Ascending aorta (tissue), 2 donors: ENCODE measurements at regions not wholly inside any gene's neighbourhood (a gene's known extent, or its start where the extent isn't known, plus 50 kb on each side); places are given as distances from the start of the nearest gene placed in this dataset.

Experiments
- DNase-seq, 2 donors: peaks; one replicate each; pipeline ENCODE4 v3.0.0-alpha.2; 2019; ENCODE audit warnings: low spot score in 2 of 2
- H3K27ac ChIP-seq, 2 donors: fragments of 200-600 bp; sonication (generic); one replicate each; pipeline ENCODE4 v1.5.1; 2016 to 2017; ENCODE audit warnings: mild to moderate bottlenecking in 1 of 2
- H3K27me3 ChIP-seq: fragments of 200-600 bp; sonication (generic); one replicate; pipeline ENCODE4 v1.5.1; 2017
- H3K36me3 ChIP-seq, 2 donors: fragments of 200-600 bp; sonication (generic); one replicate each; pipeline ENCODE4 v1.5.1; 2016
- H3K4me1 ChIP-seq, 2 donors: fragments of 200-600 bp; sonication (generic); one replicate each; pipeline ENCODE4 v1.5.1; 2016 to 2017; ENCODE audit warnings: mild to moderate bottlenecking in 1 of 2
- H3K4me3 ChIP-seq, 2 donors: fragments of 200-600 bp; sonication (generic); one replicate each; pipeline ENCODE4 v1.5.1; 2016 to 2017; ENCODE audit warnings: mild to moderate bottlenecking in 1 of 2
- H3K9me3 ChIP-seq, 2 donors: fragments of 200-600 bp; sonication (generic); one replicate each; pipeline ENCODE4 v1.5.1; 2016
- intact Hi-C: fragments of 100-400 bp; cut with DNase I; formaldehyde crosslinking; loops from one replicate; pipeline ENCODE4 v1.15.1; 2023
- TF ChIP-seq, protein P1 (sequence below), 3 experiments: fragments of 200-600 bp in 2 of 3; fragments of 450-650 bp in 1 of 3; sonication (generic) in 2 of 3; IDR thresholded peaks; one replicate each; pipeline ENCODE4 v1.5.1; 2016 to 2019; ENCODE audit warnings: antibody characterized with exemption in 3 of 3, mild to moderate bottlenecking in 1 of 3, moderate library complexity in 1 of 3

DNA sequence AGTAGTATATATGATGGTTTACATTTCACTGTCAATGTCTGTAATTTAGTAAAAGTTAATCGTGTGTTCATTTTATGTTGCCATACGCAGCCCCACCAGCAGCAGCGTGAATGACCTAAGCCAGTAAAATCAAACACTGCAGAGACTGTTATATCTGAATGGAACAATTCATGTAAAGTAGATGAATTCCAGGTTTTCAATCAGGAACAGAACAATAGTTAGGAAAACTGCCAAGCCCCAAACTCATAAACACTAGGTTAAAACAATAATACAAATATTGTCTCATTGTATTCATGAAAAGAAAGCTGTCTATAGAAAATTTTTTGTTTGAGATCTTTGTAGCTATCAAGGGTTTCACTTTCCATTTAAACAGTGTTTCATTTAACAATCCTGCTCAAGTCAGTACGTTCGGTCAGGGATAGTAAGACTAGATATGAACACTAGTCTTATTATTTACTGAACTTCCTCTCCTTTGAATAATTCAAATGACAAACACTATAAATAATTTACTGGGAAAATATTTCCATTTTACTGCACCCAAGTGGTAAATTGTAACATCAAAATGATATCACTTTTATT lies 256.8 kb upstream of the FLRT2 start:
- intact Hi-C loops, result no loop called here
- TF ChIP-seq, protein P1, sequence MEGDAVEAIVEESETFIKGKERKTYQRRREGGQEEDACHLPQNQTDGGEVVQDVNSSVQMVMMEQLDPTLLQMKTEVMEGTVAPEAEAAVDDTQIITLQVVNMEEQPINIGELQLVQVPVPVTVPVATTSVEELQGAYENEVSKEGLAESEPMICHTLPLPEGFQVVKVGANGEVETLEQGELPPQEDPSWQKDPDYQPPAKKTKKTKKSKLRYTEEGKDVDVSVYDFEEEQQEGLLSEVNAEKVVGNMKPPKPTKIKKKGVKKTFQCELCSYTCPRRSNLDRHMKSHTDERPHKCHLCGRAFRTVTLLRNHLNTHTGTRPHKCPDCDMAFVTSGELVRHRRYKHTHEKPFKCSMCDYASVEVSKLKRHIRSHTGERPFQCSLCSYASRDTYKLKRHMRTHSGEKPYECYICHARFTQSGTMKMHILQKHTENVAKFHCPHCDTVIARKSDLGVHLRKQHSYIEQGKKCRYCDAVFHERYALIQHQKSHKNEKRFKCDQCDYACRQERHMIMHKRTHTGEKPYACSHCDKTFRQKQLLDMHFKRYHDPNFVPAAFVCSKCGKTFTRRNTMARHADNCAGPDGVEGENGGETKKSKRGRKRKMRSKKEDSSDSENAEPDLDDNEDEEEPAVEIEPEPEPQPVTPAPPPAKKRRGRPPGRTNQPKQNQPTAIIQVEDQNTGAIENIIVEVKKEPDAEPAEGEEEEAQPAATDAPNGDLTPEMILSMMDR (IDR thresholded peaks at IDR 0.05), result no peak

DNA sequence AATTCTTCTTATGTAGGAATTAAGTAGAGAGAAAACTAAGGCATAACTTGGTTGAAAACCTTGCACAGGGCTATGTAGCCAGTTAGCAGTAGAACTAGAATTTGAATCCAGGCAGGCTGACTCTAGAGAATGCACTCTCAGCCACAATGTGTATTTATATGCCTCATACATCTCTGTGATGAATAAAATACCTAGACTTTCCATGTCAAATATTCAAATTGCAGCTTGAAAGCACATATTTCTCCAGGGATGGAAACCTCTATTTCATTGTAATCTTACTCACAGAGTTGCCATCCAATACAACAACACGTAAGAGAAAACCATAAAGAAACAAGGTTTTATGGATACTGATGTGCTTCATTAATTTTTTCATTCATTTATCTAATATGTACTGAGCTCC lies 256.0 kb upstream of the FLRT2 start:
- TF ChIP-seq, protein P1 (IDR thresholded peaks at IDR 0.05), result no peak
- Histone ChIP-seq H3K27me3 (no peaks in the 10 kb centered on the region), H3K4me3 (no peak overlapping the region), H3K36me3 (no peaks in the 10 kb centered on the region), H3K27ac (no peak overlapping the region), H3K9me3 (no peaks in the 10 kb centered on the region), H3K4me1 (no peaks in the 10 kb centered on the region)
- DNase-seq, result no peak
- intact Hi-C loops, result no loop called here

More for the DNA sequence above, 256.8 kb upstream of the FLRT2 start:
- Histone ChIP-seq H3K9me3 (no peaks in the 10 kb centered on the region), H3K4me1 (no peaks in the 10 kb centered on the region), H3K27me3 (no peaks in the 10 kb centered on the region), H3K36me3 (no peaks in the 10 kb centered on the region), H3K27ac (no peak overlapping the region), H3K4me3 (no peak overlapping the region)
- no peak for DNase-seq

DNA sequence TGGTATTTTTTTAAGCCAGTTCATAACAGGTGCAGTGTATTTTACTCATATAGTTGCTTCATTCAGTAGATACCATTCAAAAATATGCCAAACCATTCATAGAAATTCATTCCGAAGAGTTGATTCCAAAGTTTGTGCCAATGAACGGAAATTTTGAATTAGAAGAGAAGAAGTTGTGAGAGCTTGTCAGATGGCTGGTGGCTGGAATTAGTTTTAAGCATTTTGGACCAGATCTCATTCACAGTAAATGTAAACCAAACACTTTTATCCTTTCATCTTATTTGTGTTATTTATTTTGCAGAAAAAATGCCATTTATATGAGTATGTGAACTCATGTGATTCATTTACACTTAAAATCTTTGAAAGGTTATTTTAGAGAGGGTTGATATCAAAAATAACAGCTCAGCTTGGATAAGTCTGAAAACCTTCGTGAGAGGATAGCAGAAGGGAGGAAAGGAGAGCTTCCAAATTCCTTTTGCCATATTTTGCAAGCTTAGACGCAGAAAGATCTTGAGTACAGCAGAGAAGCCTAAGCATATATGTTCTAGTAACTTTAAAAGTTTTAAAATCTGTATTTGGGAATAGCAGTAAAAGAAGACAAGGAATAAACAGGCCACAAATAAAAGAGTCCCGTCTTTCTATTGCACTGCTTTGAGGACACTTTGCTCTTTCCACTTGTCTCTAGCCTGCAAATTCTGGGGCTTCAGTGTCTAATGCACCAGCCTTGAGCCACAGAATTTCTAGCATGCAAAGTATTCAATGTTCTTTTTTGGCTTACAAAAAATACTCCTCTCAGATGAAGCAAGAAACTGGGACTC lies 253.6 kb upstream of the FLRT2 start:
- no peaks in the 10 kb centered on the region for H3K36me3 ChIP-seq
- intact Hi-C loops, result loop anchor here (5.0 kb wide), 1 partner anchor 256 kb away; the partner anchor contains the start of gene FLRT2
- H3K9me3 ChIP-seq, result no peaks in the 10 kb centered on the region
- H3K27ac ChIP-seq, result no peak overlapping the region
- no peaks in the 10 kb centered on the region for H3K4me1 ChIP-seq
- DNase-seq, result no peak
- TF ChIP-seq, protein P1 (IDR thresholded peaks at IDR 0.05), result no peak
- H3K27me3 ChIP-seq, result no peaks in the 10 kb centered on the region
- H3K4me3 ChIP-seq, result no peak overlapping the region

DNA sequence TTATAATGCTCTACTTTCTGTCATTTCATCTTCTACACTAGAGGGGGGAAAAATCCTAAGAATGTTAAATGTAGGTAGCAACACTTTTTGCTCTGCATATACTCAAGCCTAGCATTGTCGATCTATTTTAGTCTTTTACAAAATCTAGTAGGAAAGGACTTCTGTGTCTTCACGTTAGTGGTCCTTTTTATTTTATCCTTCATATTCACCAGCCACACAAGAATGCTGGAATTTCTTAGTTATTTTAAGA lies 253.0 kb upstream of the FLRT2 start:
- no peak for DNase-seq
- intact Hi-C loops, result loop anchor here (5.0 kb wide), 1 partner anchor 255 kb away; the partner anchor contains the start of gene FLRT2
- TF ChIP-seq, protein P1 (IDR thresholded peaks at IDR 0.05), result no peak
- no peaks in the 10 kb centered on the region for H3K27me3 ChIP-seq
- H3K27ac ChIP-seq, result no peak overlapping the region
- no peaks in the 10 kb centered on the region for H3K4me1 ChIP-seq
- H3K4me3 ChIP-seq, result no peak overlapping the region
- no peaks in the 10 kb centered on the region for H3K9me3 ChIP-seq
- no peaks in the 10 kb centered on the region for H3K36me3 ChIP-seq

DNA sequence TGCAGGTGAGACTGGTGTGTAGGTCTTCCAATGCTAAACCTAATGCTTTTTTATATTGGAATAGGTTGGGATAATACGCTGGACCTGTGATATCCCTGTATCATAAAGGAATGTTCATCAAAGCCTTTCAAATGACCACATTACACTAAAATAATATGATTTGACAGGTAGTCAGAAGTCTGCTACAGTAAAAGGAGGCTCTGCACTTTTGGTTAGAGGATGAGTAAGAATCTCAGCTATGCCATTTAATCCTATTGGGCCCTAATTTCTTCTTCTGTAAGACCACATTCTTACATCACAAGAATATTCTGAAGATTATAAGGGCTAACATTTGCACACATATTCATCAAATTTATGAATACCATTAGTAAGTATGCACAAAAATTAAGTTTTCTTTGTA lies 250.5 kb upstream of the FLRT2 start:
- no peak overlapping the region for H3K27ac ChIP-seq
- H3K4me1 ChIP-seq, result no peaks in the 10 kb centered on the region
- TF ChIP-seq, protein P1 (IDR thresholded peaks at IDR 0.05), result no peak
- H3K4me3 ChIP-seq, result no peak overlapping the region
- intact Hi-C loops, result loop anchor here (5.0 kb wide), 1 partner anchor 253 kb away; the partner anchor contains the start of gene FLRT2
- H3K27me3 ChIP-seq, result no peaks in the 10 kb centered on the region
- no peak for DNase-seq
- H3K36me3 ChIP-seq, result no peaks in the 10 kb centered on the region
- H3K9me3 ChIP-seq, result no peaks in the 10 kb centered on the region
